Mesenteric fat pad (tissue), 1 donor: ENCODE measurements at regions not wholly inside any gene's neighbourhood (a gene's known extent, or its start where the extent isn't known, plus 50 kb on each side); places are given as distances from the start of the nearest gene placed in this dataset.

Experiments used
- DNase-seq: peaks from one replicate; pipeline ENCODE4 v3.0.0-alpha.2; 2020; ENCODE audit warnings: low spot score
- donor health status: DM: yes; HTN: yes; CAD: no.

- DNase-seq, result no peak
These were observed 326.8 kb downstream of the SEC14L1 start for GRCh38 chr17:77467521-77467920.

DNA sequence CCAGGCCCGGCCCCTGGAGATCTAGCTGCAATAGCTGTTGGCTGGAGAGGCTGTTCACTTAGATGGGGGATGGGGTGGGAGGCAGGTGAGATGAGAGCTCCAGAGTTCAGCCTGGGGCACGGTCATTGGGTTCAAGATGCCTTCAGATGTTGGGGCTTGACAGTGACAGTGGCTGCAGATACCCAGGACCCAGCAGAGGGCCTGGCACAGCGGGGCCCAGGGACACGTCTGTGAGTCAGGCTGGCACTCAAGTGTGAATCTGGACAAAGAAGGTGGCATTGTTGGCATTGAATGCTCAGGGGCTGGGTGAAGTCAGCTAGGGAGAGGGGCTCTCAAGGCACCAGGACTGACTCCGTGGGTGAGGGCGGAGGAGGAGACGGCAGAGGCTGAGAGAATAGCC, 328.1 kb downstream of the SEC14L1 start:
- no peak for DNase-seq

GRCh38 chr17:77470330-77470786, 329.6 kb downstream of the SEC14L1 start:
- DNase-seq, result no peak

DNA sequence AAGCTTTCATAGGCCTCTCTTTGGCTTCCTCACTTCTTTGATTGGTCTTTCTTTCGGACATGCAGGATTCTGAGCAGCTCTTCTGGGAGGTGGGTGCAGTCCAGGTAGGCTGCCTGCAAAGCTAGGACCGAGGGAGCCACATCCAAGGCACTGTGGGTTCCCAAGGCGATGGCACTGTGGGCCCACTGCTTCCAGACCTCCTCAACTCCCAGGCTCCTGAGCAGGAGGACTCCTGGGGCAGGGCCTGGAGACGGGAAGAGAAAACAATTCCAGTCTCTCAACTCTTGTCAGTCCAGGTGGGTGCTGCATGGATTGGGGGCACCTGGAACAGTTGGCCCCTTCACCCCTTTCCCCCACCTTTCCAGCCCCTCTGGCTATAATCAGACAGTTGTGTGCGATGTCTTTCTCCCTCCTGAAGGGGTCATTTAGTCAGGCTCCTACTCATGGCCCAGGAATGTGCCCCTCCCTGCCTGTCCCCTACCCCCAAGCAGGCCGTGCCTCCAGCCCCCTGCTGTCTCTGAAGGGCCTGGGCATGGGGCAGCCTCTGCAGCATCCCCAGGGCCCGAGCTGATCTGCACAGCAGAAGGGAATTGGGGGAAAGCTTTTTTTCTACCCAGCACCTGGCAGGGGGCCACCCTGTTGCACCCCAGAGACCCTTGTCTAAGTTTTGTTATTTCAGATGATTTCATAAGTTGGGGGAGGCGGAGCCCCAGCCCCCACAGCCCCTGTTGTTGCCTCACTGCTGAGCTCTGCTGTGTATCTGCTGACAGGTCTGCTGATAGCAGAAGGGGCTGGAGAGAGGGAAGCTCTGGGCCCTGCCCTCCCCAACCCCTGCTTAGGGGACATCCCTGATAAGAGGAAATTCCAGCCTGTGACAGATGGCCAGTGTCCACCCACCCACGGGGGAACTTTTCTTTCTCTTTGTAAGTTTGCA, 330.3 kb downstream of the SEC14L1 start:
- DNase-seq, result no peak

DNA sequence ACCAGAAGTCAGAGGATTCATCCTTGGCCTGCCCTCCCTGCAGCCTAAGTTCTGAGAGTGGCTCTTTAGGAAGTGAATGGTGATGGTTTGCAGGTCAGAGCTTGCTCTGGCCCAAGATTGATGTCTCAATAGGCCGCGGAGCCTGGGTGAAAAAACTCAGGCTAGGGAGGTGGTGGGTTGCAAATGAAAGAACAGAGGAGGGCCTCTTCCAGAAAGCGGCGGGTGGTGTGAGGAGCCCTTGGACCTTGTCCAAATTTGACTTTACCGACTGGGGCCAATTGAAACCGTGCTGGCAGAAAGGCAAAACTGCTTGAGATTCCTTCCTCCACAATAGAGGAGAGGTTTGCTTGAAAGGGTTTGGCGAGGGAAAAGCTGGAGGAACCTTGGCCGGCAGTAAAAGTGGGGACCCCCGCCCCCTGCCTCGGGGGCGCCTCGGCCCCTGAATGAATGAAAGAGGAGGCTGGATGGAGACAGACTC, 331.3 kb downstream of the SEC14L1 start:
- DNase-seq, result no peak

GRCh38 chr17:77472468-77473310, 331.9 kb downstream of the SEC14L1 start:
- DNase-seq, result no peak

DNA sequence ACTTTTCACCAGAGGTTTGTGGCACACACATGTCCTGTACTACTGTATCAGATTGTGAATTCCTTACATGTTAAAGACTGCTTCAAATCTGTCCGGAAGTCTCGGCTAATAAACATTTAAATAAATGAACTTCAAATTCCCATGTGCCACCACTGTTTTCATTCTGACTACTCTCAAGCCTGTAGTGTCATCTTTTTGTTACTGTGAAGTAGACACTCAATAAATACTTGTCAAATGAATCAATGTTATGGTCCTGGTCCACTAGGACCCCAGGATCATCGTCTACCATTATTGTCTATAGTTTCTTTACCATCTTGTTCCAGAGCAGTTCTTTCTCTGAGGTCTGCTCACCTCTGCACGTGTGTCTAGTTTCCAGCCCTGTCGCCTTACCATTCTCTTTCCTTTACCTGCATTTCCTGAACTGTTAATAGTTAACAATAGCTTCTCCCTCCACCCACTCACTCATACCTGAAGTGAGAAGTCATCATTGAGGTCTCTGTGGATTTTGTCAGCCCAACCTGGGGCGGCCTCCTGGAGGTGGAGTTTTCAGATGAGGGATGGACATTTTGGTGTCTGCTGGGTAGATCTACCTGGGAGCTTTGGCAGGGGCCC, 333.0 kb downstream of the SEC14L1 start:
- DNase-seq, result no peak

GRCh38 chr17:77474292-77474988, 333.7 kb downstream of the SEC14L1 start:
- DNase-seq, result no peak

GRCh38 chr17:77475016-77475976, 334.5 kb downstream of the SEC14L1 start:
- no peak for DNase-seq

GRCh38 chr17:77476006-77476405, 335.2 kb downstream of the SEC14L1 start:
- DNase-seq, result no peak

DNA sequence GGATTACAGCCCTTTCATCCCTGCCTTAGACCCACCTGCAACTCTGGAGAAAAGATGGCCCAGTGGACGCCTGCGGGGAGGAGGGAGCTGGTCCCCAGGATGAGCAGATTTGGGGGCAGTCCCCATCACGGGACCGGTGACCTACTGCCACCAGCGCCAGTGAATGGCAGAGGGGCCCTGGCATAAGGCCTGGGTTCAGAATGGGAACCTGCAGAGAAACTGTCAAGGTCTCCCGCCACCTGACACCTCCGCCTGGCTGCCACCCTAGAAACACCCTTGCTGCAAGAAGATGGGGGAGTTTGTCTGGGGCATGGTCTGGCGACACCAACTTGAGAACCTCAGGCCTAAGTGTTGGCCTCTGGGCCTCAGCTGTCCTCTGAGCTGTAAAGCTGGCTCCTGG, 335.7 kb downstream of the SEC14L1 start:
- DNase-seq, result no peak

DNA sequence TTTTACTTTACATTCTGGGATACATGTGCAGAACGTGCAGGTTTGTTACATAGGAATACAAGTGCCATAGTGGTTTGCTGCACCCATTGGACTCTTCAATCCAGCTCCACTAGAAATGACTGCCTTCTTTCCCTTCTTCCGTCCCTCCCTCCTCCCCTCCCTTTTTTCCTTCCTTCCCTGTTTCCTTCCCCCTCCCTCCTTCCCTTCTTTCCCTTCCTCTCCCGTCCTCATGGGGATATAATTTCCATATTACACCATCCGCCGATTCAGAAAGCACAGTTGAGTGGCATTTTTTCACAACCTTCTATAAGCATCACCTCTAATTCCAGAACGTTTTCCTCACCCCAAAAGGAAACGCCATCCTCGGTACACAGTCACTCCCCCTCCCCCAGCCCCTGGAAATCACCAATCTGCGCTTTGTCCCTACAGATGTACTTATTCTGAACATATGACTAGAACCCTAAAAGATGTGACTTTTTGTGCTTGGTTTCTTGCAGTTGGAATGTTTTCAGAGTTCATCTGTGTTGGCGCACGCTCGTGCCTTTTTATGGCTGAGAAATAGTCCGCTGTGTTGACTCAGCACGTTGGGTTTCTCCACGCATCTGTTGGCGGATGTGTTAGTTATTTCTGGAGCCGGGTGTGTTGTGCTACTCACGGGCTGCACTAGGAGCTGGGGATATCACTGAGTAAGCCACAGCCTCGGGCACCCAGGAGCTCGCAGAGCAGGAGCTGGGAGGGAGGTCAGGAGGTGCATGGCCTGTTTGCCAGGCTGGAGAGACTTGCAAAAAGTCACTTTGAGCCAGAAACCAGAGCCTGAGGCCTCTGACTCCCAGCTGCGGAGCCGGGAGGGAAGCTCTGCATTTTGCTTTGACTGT, 336.4 kb downstream of the SEC14L1 start:
- DNase-seq, result no peak

GRCh38 chr17:77478281-77478680, 337.5 kb downstream of the SEC14L1 start:
- no peak for DNase-seq

DNA sequence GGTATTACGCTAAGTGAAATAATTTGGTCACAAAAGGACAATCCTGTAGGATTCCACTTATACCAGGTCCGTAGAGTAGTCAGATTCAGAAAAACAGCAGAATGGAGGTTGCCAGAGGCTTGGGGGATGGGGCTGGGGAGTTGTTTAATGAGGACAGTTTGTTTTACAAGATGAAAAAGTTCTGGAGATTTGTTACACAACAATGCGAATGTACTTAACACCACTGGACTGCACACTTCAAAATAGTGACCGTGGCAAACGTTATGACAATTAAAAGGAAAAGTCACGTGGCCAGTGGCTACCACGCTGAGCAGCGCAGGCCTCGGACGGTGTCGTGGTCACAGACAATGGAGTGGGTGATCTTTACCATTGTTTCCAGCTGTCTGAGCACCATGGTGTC, 338.1 kb downstream of the SEC14L1 start:
- no peak for DNase-seq

DNA sequence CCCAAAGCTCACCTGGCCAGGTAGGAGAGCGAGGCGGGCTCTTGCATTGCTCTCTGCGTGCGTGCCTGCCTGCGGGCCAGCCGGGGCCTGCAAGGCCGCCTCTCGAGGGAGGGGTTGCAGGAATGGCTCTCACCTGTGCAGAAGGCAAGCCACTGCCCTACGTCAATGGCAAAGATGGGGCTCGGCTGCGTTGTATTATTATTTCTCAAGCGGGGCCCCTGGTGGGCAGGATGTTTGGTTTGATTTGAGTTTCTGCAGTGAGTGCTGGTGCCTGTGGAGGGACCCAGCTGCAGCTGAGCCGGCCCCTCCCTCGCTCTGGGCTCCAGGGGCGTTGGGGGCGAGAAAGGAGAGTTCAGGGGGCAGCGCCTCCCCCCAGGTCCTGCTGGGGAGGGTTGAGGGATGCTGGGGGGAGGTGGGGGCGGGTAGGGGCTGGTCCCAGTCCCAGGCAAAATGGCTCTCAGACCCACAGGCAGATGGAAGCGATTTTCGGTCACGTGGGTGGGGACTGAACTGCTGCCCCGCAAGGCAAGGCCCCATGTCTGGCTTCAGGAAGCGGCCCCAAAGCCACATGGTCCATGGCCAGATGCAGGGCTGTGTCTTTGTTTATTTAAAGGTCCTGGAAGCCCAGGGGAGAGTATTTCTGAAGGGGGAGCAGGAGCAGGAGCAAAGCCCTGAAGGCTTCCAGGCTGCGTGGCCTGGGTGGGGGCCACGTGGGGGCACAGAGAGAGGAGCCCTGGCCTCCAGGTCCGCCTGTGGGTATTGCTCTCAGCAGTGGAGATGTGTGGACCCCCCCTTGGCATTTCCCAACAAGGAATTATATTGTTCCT, 338.8 kb downstream of the SEC14L1 start:
- DNase-seq, result no peak

DNA sequence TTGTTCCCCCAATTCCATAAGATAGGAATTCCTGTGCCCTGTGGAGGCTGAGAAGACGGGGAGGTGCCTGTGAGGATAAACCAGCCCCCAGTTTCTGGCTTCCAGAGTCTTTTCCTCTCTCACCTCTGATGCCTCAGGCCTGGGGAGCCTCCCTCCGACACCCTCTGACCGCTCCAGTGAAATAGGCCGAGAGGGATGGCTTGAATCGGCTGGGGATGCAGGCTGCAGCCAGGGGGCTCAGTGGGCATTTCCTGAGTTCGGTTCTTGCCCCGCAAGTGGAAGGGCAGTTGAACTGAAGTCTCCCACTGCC, 339.4 kb downstream of the SEC14L1 start:
- DNase-seq, result no peak

- DNase-seq, result no peak
These were observed 339.9 kb downstream of the SEC14L1 start for GRCh38 chr17:77480509-77481215.
